Prostate gland (tissue), 2 donors: ENCODE measurements at regions not wholly inside any gene's neighbourhood (a gene's known extent, or its start where the extent isn't known, plus 50 kb on each side); places are given as distances from the start of the nearest gene placed in this dataset.

Experiments used
- CTCF ChIP-seq, 4 experiments: fragments of 200-600 bp in 2 of 4; fragments of 450-650 bp in 2 of 4; sonication (generic) in 2 of 4; IDR thresholded peaks; 1 replicate in 3 of 4; 2 replicates in 1 of 4; pipeline ENCODE4 v1.5.1; 2016 to 2019; ENCODE audit warnings: antibody characterized with exemption in 4 of 4, mild to moderate bottlenecking in 2 of 4, moderate library complexity in 2 of 4
- POLR2A ChIP-seq: fragments of 450-650 bp; IDR thresholded peaks from one replicate; pipeline ENCODE4 v1.6.1; 2016; ENCODE audit warnings: antibody characterized with exemption, mild to moderate bottlenecking

GRCh38 chr3:46105306-46105919 is 78.1 kb upstream of the XCR1 start:
- TF ChIP-seq CTCF (IDR thresholded peaks at IDR 0.05) = no peak
- no peak for TF ChIP-seq POLR2A
